Endodermal cell (in vitro differentiated cells): ENCODE measurements at regions not wholly inside any gene's neighbourhood (a gene's known extent, or its start where the extent isn't known, plus 50 kb on each side); places are given as distances from the start of the nearest gene placed in this dataset.

ENCODE experiments used
- DNase-seq: peaks from one replicate; pipeline ENCODE4 v3.0.0-alpha.2; 2017
- H3K27ac ChIP-seq: 2 replicates; pipeline ENCODE4 v1.5.1; 2013; ENCODE audit warnings: mild to moderate bottlenecking, low read depth, low read length, moderate library complexity
- H3K27me3 ChIP-seq: 2 replicates; pipeline ENCODE4 v1.6.1; 2013; ENCODE audit warnings: mild to moderate bottlenecking, low read length, moderate library complexity; ENCODE audit not compliant: insufficient read depth, control insufficient read depth, poor library complexity, severe bottlenecking
- H3K36me3 ChIP-seq: 2 replicates; pipeline ENCODE4 v1.7.0; 2013; ENCODE audit warnings: mild to moderate bottlenecking, low read length, moderate library complexity; ENCODE audit not compliant: control insufficient read depth, insufficient read depth
- H3K4me1 ChIP-seq: one replicate; pipeline ENCODE4 v1.7.0; 2013; ENCODE audit warnings: low read length; ENCODE audit not compliant: control insufficient read depth, insufficient read depth
- H3K4me3 ChIP-seq: 2 replicates; pipeline ENCODE4 v1.5.1; 2013; ENCODE audit warnings: mild to moderate bottlenecking, low read length, moderate library complexity
- H3K9ac ChIP-seq: 2 replicates; pipeline ENCODE4 v1.6.1; 2013; ENCODE audit warnings: mild to moderate bottlenecking, low read length, moderate library complexity; ENCODE audit not compliant: poor library complexity, severe bottlenecking; ENCODE audit errors: extremely low read depth
- H3K9me3 ChIP-seq: 2 replicates; pipeline ENCODE4 v1.6.1; 2013; ENCODE audit warnings: mild to moderate bottlenecking, low read length, moderate library complexity; ENCODE audit not compliant: control insufficient read depth
- H3K27ac Mint-ChIP-seq: 2 replicates; pipeline ENCODE4 v1.8.0; 2020; ENCODE audit warnings: mixed read lengths
- H3K27me3 Mint-ChIP-seq: 2 replicates; pipeline ENCODE4 v1.8.0; 2021; ENCODE audit warnings: mild to moderate bottlenecking, mixed read lengths; ENCODE audit not compliant: insufficient read depth
- H3K36me3 Mint-ChIP-seq: 2 replicates; pipeline ENCODE4 v1.8.0; 2020; ENCODE audit warnings: low read depth, mixed read lengths
- H3K4me1 Mint-ChIP-seq: 2 replicates; pipeline ENCODE4 v1.8.0; 2020; ENCODE audit warnings: mixed read lengths
- H3K4me3 Mint-ChIP-seq: 2 replicates; pipeline ENCODE4 v1.8.0; 2020; ENCODE audit warnings: mild to moderate bottlenecking, moderate library complexity, mixed read lengths
- H3K9me3 Mint-ChIP-seq: 2 replicates; pipeline ENCODE4 v1.8.0; 2020; ENCODE audit warnings: mild to moderate bottlenecking, mixed read lengths
- CTCF ChIP-seq: fragments of 200-600 bp; sonication (generic); conservative IDR thresholded peaks from 2 replicates; pipeline ENCODE4 v1.5.0; 2021; ENCODE audit warnings: antibody characterized with exemption, mild to moderate bottlenecking
- WGBS, 2 experiments: methylation state at CpG; one replicate each; pipeline versions ENCODE4 v1.1.5 to v1.1.7; 2013; ENCODE audit warnings: missing lambda C conversion rate in 2 of 2, mixed read lengths in 1 of 2; ENCODE audit not compliant: insufficient coverage in 1 of 2, insufficient read length in 1 of 2; 5-methylcytosine and 5-hydroxymethylcytosine counted together

- Mint-ChIP-seq H3K4me1 (peaks cover 32% of the 10 kb centered on the region), H3K9me3 (no peaks in the 10 kb centered on the region), H3K27me3 (no peaks in the 10 kb centered on the region), H3K36me3 (no peaks in the 10 kb centered on the region), H3K4me3 (no peak overlapping the region), H3K27ac (no peak overlapping the region)
- no peak for TF ChIP-seq CTCF
- no peaks in the 10 kb centered on the region for H3K9me3 ChIP-seq
- no peak overlapping the region for H3K9ac ChIP-seq
- H3K36me3 ChIP-seq = no peaks in the 10 kb centered on the region
- no peak overlapping the region for H3K27ac ChIP-seq
- no peak for DNase-seq
- peaks cover 13% of the 10 kb centered on the region for H3K4me1 ChIP-seq
- H3K27me3 ChIP-seq = no peaks in the 10 kb centered on the region
- WGBS, 2 experiments = 89 to 100% methylated on average over 1 of the region's 1 CpG
- no peak overlapping the region for H3K4me3 ChIP-seq
These were observed 50.0 kb upstream of the ADAMTSL1 start for GRCh38 chr9:18423791-18424531.
